GM18909 (cell line): ENCODE measurements at regions not wholly inside any gene's neighbourhood (a gene's known extent, or its start where the extent isn't known, plus 50 kb on each side); places are given as distances from the start of the nearest gene placed in this dataset.
"Not testable (repeated sequence)": the region's sequence is repeated elsewhere in the genome, so short reads cannot be mapped to it uniquely, and the experiment has no call there.

ENCODE experiments used
- ATAC-seq: cut with Tn5 transposase; IDR thresholded peaks from one replicate; pipeline ENCODE4 v1.9.1; 2021; ENCODE audit warnings: mild to moderate bottlenecking; ENCODE audit not compliant: unreplicated experiment, poor library complexity

DNA sequence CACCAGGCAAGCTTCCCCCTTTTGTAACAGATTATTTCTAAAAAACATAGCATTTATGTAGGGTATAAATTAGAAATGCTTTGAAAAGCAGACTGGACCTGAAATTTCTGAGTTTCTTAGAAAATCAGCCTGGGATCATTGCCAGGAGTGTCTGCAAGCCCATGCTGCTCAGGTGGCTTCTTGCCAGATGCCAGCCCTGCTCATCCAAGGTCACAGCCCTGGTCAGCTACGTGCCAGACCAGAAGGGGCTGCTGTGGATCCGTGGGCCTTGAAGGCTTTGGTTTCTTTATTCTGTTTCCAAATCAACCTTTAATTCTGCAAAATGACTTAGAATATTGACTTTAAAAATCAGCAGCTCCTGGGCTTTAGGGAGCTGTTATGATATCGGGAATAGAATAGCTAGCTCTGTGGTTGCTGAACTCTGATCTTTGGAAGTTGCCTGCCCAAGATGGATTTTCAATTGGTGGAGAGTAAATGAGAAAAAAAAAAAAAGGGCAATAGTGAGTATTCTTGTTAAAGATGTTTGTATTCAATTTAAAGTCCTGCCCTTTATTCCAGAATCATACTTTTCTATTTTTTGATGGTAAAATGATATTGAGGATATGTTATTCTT is 370.1 kb upstream of the ONECUT1 start:
- ATAC-seq: no peak

DNA sequence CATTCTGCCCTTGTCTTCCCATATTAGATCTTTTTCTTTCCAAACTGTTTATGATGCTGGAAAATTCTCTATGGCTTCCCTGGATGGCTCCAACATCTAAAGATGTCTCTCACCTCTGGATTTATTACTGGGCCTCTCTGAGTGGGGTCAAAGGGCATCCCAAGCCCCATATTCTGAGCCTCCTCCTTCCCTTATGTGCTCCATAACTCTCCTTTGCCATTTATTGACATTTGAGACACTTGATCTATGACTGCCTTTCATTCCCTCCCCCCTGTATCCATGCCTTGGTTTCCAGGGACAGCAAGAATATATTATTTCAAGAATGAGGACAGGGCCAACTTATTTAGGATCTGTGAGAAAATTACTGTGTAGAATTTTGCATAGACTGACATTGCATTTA is 369.3 kb upstream of the ONECUT1 start:
- no peak for ATAC-seq

- ATAC-seq: no peak
Observed at GRCh38 chr15:53158995-53159394, 368.9 kb upstream of the ONECUT1 start.

GRCh38 chr15:53133255-53133850 is 343.2 kb upstream of the ONECUT1 start:
- no peak for ATAC-seq

DNA sequence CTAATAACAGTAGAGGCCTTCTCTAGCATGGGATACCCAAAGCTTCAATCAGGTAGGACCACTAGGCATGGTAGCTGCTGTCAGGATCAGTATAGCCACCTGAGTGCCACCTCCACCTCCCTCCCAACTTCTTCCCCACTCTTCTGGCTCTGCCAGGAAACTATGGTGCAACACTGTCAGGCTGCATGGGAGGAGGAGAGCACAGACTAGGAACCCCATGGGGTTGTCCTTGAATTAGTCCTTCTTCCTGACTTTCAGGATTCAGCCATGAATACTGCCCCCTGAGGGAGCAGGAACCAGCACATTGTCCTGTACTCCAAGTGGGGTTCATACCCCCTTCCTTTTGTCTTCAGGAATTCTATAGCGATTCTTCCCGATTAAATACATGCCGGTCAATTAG is 340.8 kb upstream of the ONECUT1 start:
- no peak for ATAC-seq

DNA sequence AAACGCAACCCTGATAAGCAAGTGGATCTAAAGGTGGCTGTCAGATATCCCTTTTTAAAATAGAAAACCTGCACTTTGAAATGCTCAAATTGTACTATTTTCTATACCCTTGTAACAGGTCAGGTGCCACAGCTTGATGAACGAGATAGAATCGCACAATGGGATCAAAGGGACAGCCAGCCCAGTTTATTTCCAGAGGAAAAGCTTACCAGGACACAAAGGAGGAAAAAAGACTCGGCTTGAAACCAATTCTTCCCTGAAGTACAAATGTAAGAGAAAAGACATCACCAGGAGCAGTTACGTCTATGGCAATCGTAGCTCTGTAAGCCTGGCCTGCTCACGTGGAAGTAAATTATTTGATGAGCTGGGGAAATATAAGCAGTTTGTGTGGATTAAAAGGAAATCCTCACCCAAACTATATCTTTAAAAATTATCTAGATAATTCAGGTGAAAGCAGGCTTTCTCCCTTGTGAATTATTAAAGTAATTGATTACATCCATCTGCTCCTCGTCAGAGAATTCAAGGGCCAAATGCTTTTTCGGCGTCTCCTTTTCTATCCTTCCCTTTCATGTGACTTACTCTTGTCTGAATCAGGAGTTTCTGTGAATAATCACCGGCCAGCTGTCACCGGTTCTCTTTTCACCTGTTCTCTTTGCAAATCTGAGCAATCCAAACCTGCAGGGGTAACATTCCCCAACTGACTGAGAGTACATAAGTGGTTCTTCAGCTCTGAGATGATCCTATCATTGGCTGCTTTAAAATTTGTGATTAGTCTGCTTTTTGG is 339.2 kb upstream of the ONECUT1 start:
- no peak for ATAC-seq

GRCh38 chr15:53128652-53129051 is 338.5 kb upstream of the ONECUT1 start:
- ATAC-seq: no peak

GRCh38 chr15:53126144-53126543 is 336.0 kb upstream of the ONECUT1 start:
- no peak for ATAC-seq

GRCh38 chr15:53122818-53123217 is 332.7 kb upstream of the ONECUT1 start:
- no peak for ATAC-seq

- not testable (repeated sequence) for ATAC-seq
Observed at GRCh38 chr15:53116915-53117314, 326.8 kb upstream of the ONECUT1 start.

- no peak for ATAC-seq
Observed at GRCh38 chr15:53116169-53116568, 326.0 kb upstream of the ONECUT1 start.

GRCh38 chr15:53115563-53115962 is 325.4 kb upstream of the ONECUT1 start:
- no peak for ATAC-seq

DNA sequence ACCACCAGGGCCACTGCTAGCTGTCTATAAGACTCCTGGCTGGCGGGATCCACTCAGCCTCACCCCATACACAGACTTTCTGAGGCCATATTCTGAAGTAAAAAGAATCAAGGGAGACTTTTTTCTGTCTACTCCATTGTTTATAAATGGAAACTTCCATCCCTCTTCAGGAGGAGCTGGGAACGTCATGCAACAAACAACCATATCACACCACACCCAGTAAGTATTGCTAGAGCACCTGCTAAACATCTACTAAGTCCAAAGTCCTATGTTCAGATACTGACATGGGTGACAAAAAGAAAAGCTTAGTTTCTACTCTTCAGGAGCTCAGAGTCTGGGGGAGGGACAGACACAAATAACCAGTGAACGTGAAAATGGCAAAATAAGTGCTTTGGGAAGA is 324.8 kb upstream of the ONECUT1 start:
- ATAC-seq: no peak

DNA sequence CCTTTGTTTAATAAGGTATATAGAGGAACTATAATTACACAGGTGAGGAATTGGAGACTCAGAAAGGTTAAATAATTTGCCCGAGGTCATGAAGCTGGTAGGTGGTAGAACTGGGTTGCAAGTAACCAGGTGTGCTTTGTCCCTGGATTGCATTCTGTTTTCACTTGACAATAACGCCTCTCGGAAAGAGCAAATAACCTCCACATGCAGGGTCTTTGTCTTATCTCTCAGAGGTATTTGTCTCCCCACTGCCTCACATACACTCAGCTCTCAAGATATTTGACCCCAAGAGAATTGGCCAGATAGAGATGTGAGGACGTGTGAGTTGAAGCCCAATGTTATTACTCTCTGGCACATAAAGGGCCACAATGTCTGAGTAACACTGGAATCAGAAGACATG is 320.9 kb upstream of the ONECUT1 start:
- no peak for ATAC-seq

GRCh38 chr15:53108319-53108718 is 318.2 kb upstream of the ONECUT1 start:
- ATAC-seq: no peak

GRCh38 chr15:53107855-53108254 is 317.7 kb upstream of the ONECUT1 start:
- no peak for ATAC-seq

DNA sequence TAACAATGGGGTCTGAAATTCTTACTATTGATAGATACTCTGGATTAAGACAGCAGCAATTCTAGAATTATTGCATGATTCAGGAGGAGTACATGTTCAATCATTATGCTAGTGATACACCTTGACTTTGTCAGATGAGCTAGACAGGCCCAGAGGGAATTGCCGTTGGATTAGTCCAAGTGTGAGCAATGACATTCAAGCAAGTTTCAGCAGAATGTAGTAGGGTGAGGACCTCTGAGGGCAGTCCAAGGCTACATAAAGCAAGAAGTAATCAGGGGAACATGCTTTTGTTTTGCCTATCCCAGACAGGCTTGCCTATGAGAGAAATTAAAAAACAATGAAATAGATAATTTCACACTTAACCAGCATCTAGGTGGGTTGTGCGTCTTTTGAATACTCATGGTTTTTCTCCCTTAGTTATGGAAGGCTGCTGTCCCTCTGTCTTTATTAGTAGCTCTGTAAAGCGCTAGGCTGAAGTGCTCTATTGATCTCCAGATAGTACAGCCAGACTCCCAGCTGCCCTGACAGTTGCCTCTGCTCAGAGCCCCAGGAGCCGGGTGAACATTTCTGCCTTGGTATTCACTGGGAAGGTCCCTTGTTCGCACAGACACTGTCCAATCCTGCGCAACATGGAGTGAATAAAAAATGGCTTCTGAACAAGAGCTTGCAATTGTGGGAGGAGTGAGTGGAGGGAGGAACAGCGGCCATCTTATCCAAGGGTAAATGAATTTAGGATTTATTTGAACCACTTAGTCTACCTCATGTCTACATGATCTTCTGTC is 316.6 kb upstream of the ONECUT1 start:
- no peak for ATAC-seq

- ATAC-seq: no peak
Observed at GRCh38 chr15:53102483-53102882, 312.3 kb upstream of the ONECUT1 start.

- ATAC-seq: no peak
Observed at GRCh38 chr15:53080484-53080883, 290.3 kb upstream of the ONECUT1 start.

GRCh38 chr15:53074221-53074620 is 284.1 kb upstream of the ONECUT1 start:
- ATAC-seq: no peak

GRCh38 chr15:53072077-53072476 is 281.9 kb upstream of the ONECUT1 start:
- no peak for ATAC-seq
